Osteocyte (in vitro differentiated cells): ENCODE measurements at regions not wholly inside any gene's neighbourhood (a gene's known extent, or its start where the extent isn't known, plus 50 kb on each side); places are given as distances from the start of the nearest gene placed in this dataset.

Experiments
- DNase-seq: peaks from one replicate; pipeline ENCODE4 v3.0.0; 2021; ENCODE audit warnings: mixed read lengths; ENCODE audit not compliant: unreplicated experiment; ENCODE audit errors: extremely low spot score
- H3K27ac Mint-ChIP-seq: one replicate; pipeline ENCODE4 v1.8.0; 2021; ENCODE audit warnings: mild to moderate bottlenecking, mixed read lengths; ENCODE audit not compliant: unreplicated experiment
- H3K27me3 Mint-ChIP-seq: one replicate; pipeline ENCODE4 v1.8.0; 2021; ENCODE audit warnings: mixed read lengths; ENCODE audit not compliant: unreplicated experiment
- H3K36me3 Mint-ChIP-seq: one replicate; pipeline ENCODE4 v1.8.0; 2021; ENCODE audit warnings: mixed read lengths; ENCODE audit not compliant: unreplicated experiment
- H3K4me1 Mint-ChIP-seq: one replicate; pipeline ENCODE4 v1.8.0; 2021; ENCODE audit warnings: mixed read lengths; ENCODE audit not compliant: unreplicated experiment
- H3K4me3 Mint-ChIP-seq: one replicate; pipeline ENCODE4 v1.8.0; 2021; ENCODE audit warnings: mild to moderate bottlenecking, moderate library complexity, mixed read lengths; ENCODE audit not compliant: unreplicated experiment
- H3K9me3 Mint-ChIP-seq: one replicate; pipeline ENCODE4 v1.8.0; 2021; ENCODE audit warnings: mixed read lengths; ENCODE audit not compliant: unreplicated experiment
- CTCF ChIP-seq: fragments of 200-600 bp; sonication (generic); IDR thresholded peaks from 2 replicates; pipeline ENCODE4 v1.5.0; 2021; ENCODE audit warnings: antibody characterized with exemption, mild to moderate bottlenecking, moderate library complexity

- no peak for DNase-seq
- Mint-ChIP-seq H3K36me3 (no peaks in the 10 kb centered on the region), H3K27ac (no peak overlapping the region), H3K27me3 (no peaks in the 10 kb centered on the region), H3K4me1 (no peaks in the 10 kb centered on the region), H3K4me3 (no peak overlapping the region), H3K9me3 (peaks cover 12% of the 10 kb centered on the region)
- no peak for TF ChIP-seq CTCF
Measured at GRCh38 chr16:51474414-51475091, 323.5 kb upstream of the SALL1 start.

- H3K27ac Mint-ChIP-seq: no peak overlapping the region
- no peaks in the 10 kb centered on the region for H3K4me1 Mint-ChIP-seq
- no peak for DNase-seq
- no peak overlapping the region for H3K4me3 Mint-ChIP-seq
- no peak for TF ChIP-seq CTCF
- no peaks in the 10 kb centered on the region for H3K27me3 Mint-ChIP-seq
- peaks cover 12% of the 10 kb centered on the region for H3K9me3 Mint-ChIP-seq
- H3K36me3 Mint-ChIP-seq: no peaks in the 10 kb centered on the region
Measured at GRCh38 chr16:51473091-51473490, 322.0 kb upstream of the SALL1 start.

- Mint-ChIP-seq H3K36me3 (no peaks in the 10 kb centered on the region), H3K9me3 (peaks cover 10% of the 10 kb centered on the region), H3K27ac (no peak overlapping the region), H3K4me3 (no peak overlapping the region), H3K27me3 (no peaks in the 10 kb centered on the region), H3K4me1 (no peaks in the 10 kb centered on the region)
- no peak for TF ChIP-seq CTCF
- DNase-seq: no peak
Measured at GRCh38 chr16:51470492-51470891, 319.4 kb upstream of the SALL1 start.

- TF ChIP-seq CTCF: no peak
- H3K36me3 Mint-ChIP-seq: no peaks in the 10 kb centered on the region
- DNase-seq: no peak
- no peaks in the 10 kb centered on the region for H3K27me3 Mint-ChIP-seq
- no peaks in the 10 kb centered on the region for H3K9me3 Mint-ChIP-seq
- no peak overlapping the region for H3K4me3 Mint-ChIP-seq
- no peak overlapping the region for H3K27ac Mint-ChIP-seq
- no peaks in the 10 kb centered on the region for H3K4me1 Mint-ChIP-seq
Measured at GRCh38 chr16:51464996-51465395, 313.9 kb upstream of the SALL1 start.

- TF ChIP-seq CTCF: no peak
- Mint-ChIP-seq H3K27me3 (no peaks in the 10 kb centered on the region), H3K36me3 (no peaks in the 10 kb centered on the region), H3K4me1 (no peaks in the 10 kb centered on the region), H3K4me3 (no peak overlapping the region), H3K9me3 (no peaks in the 10 kb centered on the region), H3K27ac (no peak overlapping the region)
- no peak for DNase-seq
Measured at GRCh38 chr16:51461255-51461654, 310.2 kb upstream of the SALL1 start.
